HEK293 (cell line): ENCODE measurements at regions not wholly inside any gene's neighbourhood (a gene's known extent, or its start where the extent isn't known, plus 50 kb on each side); places are given as distances from the start of the nearest gene placed in this dataset.

Source experiments
- CTCF ChIA-PET: fragments of 350-600 bp; formaldehyde crosslinking; extraction: SDS; loops from one replicate; lab custom pipeline; 2021; ENCODE audit warnings: antibody characterized with exemption; lab: Yijun Ruan, JAX
- POLR2A ChIA-PET: fragments of 300-600 bp; formaldehyde crosslinking; extraction: SDS; loops from one replicate; lab custom pipeline; 2020; ENCODE audit warnings: antibody characterized with exemption, inconsistent platforms; lab: Yijun Ruan, JAX
- H3K27ac ChIP-seq: fragments of 200-500 bp; sonication (Bioruptor generic); 2 replicates; pipeline ENCODE4 v1.5.1; 2014; ENCODE audit warnings: low read depth, low read length, control low read depth, inconsistent platforms; ENCODE audit errors: extremely low read depth
- H3K36me3 ChIP-seq, 2 experiments: fragments of 200-500 bp in 1 of 2; sonication (Bioruptor generic) in 1 of 2; 1 replicate in 1 of 2; 2 replicates in 1 of 2; pipeline ENCODE4 v1.5.1; 2014 to 2017; ENCODE audit warnings: inconsistent platforms in 2 of 2, low read length in 2 of 2; ENCODE audit not compliant: control insufficient read depth in 2 of 2, insufficient read depth in 1 of 2
- H3K4me1 ChIP-seq: fragments of 200-500 bp; sonication (Bioruptor generic); 2 replicates; pipeline ENCODE4 v1.5.1; 2014; ENCODE audit warnings: mild to moderate bottlenecking, low read length, inconsistent platforms; ENCODE audit not compliant: control insufficient read depth, insufficient read depth
- H3K4me3 ChIP-seq: 2 replicates; pipeline ENCODE4 v1.5.1; 2011; ENCODE audit warnings: low read depth, mild to moderate bottlenecking, control low read depth, low read length, moderate library complexity
- H3K9me3 ChIP-seq: fragments of 200-500 bp; sonication (Bioruptor generic); 2 replicates; pipeline ENCODE4 v1.5.1; 2014; ENCODE audit warnings: low read depth, low read length, inconsistent platforms; ENCODE audit not compliant: control insufficient read depth, insufficient read depth
- GLIS2 ChIP-seq: fragments of 450-650 bp; formaldehyde crosslinking; IDR thresholded peaks from 2 replicates; pipeline ENCODE4 v1.5.1; 2016; ENCODE audit warnings: missing biosample characterization, missing genetic modification characterization
- HOXC10 ChIP-seq: sonication (generic); formaldehyde crosslinking; IDR thresholded peaks from 2 replicates; pipeline ENCODE4 v1.8.1; 2023; ENCODE audit warnings: mild to moderate bottlenecking, missing genetic modification reagents
- MEIS1 ChIP-seq: sonication (generic); formaldehyde crosslinking; IDR thresholded peaks from 2 replicates; pipeline ENCODE4 v1.8.1; 2022; ENCODE audit warnings: missing genetic modification reagents, mild to moderate bottlenecking, borderline replicate concordance
- SETDB1 ChIP-seq: IDR thresholded peaks from one replicate; pipeline ENCODE4 v1.6.1; 2017; ENCODE audit warnings: mild to moderate bottlenecking, low read length, moderate library complexity, mixed read lengths; ENCODE audit not compliant: insufficient read length
- ZFP37 ChIP-seq: fragments of 450-650 bp; formaldehyde crosslinking; IDR thresholded peaks from 2 replicates; pipeline ENCODE4 v1.5.1; 2016; ENCODE audit warnings: missing biosample characterization, missing genetic modification characterization
- ZNF121 ChIP-seq: fragments of 450-650 bp; formaldehyde crosslinking; IDR thresholded peaks from 2 replicates; pipeline ENCODE4 v1.5.1; 2016; ENCODE audit warnings: missing biosample characterization, missing genetic modification characterization
- ZNF175 ChIP-seq: fragments of 450-650 bp; formaldehyde crosslinking; IDR thresholded peaks from 2 replicates; pipeline ENCODE4 v1.5.1; 2016; ENCODE audit warnings: missing biosample characterization, missing genetic modification characterization
- ZNF221 ChIP-seq: fragments of 450-650 bp; formaldehyde crosslinking; IDR thresholded peaks from 2 replicates; pipeline ENCODE4 v1.5.1; 2017; ENCODE audit warnings: missing biosample characterization, missing genetic modification characterization, borderline replicate concordance
- ZNF248 ChIP-seq: fragments of 450-650 bp; formaldehyde crosslinking; IDR thresholded peaks from 2 replicates; pipeline ENCODE4 v1.5.1; 2017; ENCODE audit warnings: missing biosample characterization, missing genetic modification characterization
- ZNF274 ChIP-seq, 2 experiments: fragments of 200-500 bp in 1 of 2; fragments of 450-650 bp in 1 of 2; sonication (Bioruptor generic) in 1 of 2; formaldehyde crosslinking in 1 of 2; IDR thresholded peaks; 2 replicates each; pipeline versions ENCODE4 v1.5.1 to v1.6.1; 2014 to 2016; ENCODE audit warnings: borderline replicate concordance in 1 of 2, inconsistent platforms in 1 of 2, low read length in 1 of 2, missing biosample characterization in 1 of 2, missing genetic modification characterization in 1 of 2
- ZNF391 ChIP-seq: fragments of 450-650 bp; formaldehyde crosslinking; IDR thresholded peaks from 2 replicates; pipeline ENCODE4 v1.5.1; 2016; ENCODE audit warnings: low read depth, missing biosample characterization, missing genetic modification characterization, borderline replicate concordance
- ZNF558 ChIP-seq: fragments of 450-650 bp; formaldehyde crosslinking; IDR thresholded peaks from 2 replicates; pipeline ENCODE4 v1.5.1; 2016; ENCODE audit warnings: missing biosample characterization, missing genetic modification characterization
- ZNF596 ChIP-seq: fragments of 450-650 bp; IDR thresholded peaks from 2 replicates; pipeline ENCODE4 v1.5.0; 2018; ENCODE audit warnings: missing biosample characterization, mild to moderate bottlenecking, missing genetic modification characterization, moderate library complexity
- ZNF600 ChIP-seq: fragments of 450-650 bp; formaldehyde crosslinking; IDR thresholded peaks from 2 replicates; pipeline ENCODE4 v1.5.1; 2016; ENCODE audit warnings: missing biosample characterization, missing genetic modification characterization
- ZNF701 ChIP-seq: fragments of 450-650 bp; formaldehyde crosslinking; IDR thresholded peaks from 2 replicates; pipeline ENCODE4 v1.5.1; 2016; ENCODE audit warnings: missing biosample characterization, missing genetic modification characterization
- ZNF777 ChIP-seq: fragments of 450-650 bp; formaldehyde crosslinking; IDR thresholded peaks from 2 replicates; pipeline ENCODE4 v1.5.1; 2017; ENCODE audit warnings: missing biosample characterization, missing genetic modification characterization, borderline replicate concordance
- ZNF830 ChIP-seq: fragments of 450-650 bp; IDR thresholded peaks from 2 replicates; pipeline ENCODE4 v1.5.0; 2018; ENCODE audit warnings: missing biosample characterization, missing genetic modification characterization, low read depth, mild to moderate bottlenecking, moderate library complexity
- ZSCAN16 ChIP-seq: fragments of 450-650 bp; formaldehyde crosslinking; IDR thresholded peaks from 2 replicates; pipeline ENCODE4 v1.5.1; 2016; ENCODE audit warnings: missing biosample characterization, missing genetic modification characterization
- TF ChIP-seq, protein P1 (sequence below): fragments of 450-650 bp; formaldehyde crosslinking; IDR thresholded peaks from 2 replicates; pipeline ENCODE4 v1.5.1; 2016; ENCODE audit warnings: missing biosample characterization, missing genetic modification characterization
- TF ChIP-seq, protein P2 (sequence below): fragments of 450-650 bp; formaldehyde crosslinking; IDR thresholded peaks from 2 replicates; pipeline ENCODE4 v1.5.1; 2016; ENCODE audit warnings: missing biosample characterization, missing genetic modification characterization
- TF ChIP-seq, protein P3 (sequence below): fragments of 450-650 bp; formaldehyde crosslinking; IDR thresholded peaks from 2 replicates; pipeline ENCODE4 v1.5.1; 2017; ENCODE audit warnings: missing biosample characterization, missing genetic modification characterization
- TF ChIP-seq, protein P4 (sequence below): fragments of 450-650 bp; formaldehyde crosslinking; conservative IDR thresholded peaks from 2 replicates; pipeline ENCODE4 v1.5.1; 2016; ENCODE audit warnings: low read depth, missing biosample characterization, missing genetic modification characterization
- TF ChIP-seq, protein P5 (sequence below): fragments of 450-650 bp; IDR thresholded peaks from 2 replicates; pipeline ENCODE4 v1.5.1; 2018; ENCODE audit warnings: missing biosample characterization, mild to moderate bottlenecking, missing genetic modification characterization
- TF ChIP-seq, protein P6 (sequence below): fragments of 450-650 bp; formaldehyde crosslinking; IDR thresholded peaks from 2 replicates; pipeline ENCODE4 v1.5.1; 2016; ENCODE audit warnings: missing biosample characterization, missing genetic modification characterization

DNA sequence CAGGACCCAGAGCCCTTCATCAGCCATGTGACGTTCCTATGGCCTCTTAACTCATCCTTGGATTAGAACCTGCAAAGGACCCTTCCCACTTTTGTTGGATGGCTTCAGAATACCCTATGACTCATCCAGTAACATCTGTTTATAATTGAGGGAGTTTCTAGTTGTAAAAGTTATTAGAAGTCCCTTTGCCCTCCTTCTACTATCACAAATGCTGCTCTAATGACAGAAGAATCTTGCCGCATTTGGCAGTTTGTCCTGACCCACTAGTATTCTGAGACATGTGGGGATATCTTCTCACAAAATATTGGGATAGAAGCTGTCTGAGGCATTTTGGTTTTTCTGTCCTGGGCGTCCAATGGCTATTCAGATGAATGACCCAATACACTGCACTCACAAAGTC, 251.8 kb upstream of the TMEM72 start:
- no peaks in the 10 kb centered on the region for H3K9me3 ChIP-seq
- no peak overlapping the region for H3K4me3 ChIP-seq
- CTCF ChIA-PET, result no interaction called here
- no peak for TF ChIP-seq ZNF274 (IDR thresholded peaks at IDR 0.05; ENCODE audit: low read length)
- TF ChIP-seq ZNF274 (tag by site-specific recombination; IDR thresholded peaks at IDR 0.05; ENCODE audit: borderline replicate concordance), result no peak
- no peak for TF ChIP-seq ZNF596
- no peak for TF ChIP-seq HOXC10 (CRISPR knock-in tag)
- TF ChIP-seq, protein P1, sequence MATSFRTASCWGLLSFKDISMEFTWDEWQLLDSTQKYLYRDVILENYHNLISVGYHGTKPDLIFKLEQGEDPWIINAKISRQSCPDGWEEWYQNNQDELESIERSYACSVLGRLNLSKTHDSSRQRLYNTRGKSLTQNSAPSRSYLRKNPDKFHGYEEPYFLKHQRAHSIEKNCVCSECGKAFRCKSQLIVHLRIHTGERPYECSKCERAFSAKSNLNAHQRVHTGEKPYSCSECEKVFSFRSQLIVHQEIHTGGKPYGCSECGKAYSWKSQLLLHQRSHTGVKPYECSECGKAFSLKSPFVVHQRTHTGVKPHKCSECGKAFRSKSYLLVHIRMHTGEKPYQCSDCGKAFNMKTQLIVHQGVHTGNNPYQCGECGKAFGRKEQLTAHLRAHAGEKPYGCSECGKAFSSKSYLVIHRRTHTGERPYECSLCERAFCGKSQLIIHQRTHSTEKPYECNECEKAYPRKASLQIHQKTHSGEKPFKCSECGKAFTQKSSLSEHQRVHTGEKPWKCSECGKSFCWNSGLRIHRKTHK (tag by site-specific recombination), result no peak
- no peak for TF ChIP-seq ZNF221 (tag by site-specific recombination)
- TF ChIP-seq ZNF121, result no peak
- TF ChIP-seq GLIS2 (tag by site-specific recombination), result no peak
- TF ChIP-seq, protein P2, sequence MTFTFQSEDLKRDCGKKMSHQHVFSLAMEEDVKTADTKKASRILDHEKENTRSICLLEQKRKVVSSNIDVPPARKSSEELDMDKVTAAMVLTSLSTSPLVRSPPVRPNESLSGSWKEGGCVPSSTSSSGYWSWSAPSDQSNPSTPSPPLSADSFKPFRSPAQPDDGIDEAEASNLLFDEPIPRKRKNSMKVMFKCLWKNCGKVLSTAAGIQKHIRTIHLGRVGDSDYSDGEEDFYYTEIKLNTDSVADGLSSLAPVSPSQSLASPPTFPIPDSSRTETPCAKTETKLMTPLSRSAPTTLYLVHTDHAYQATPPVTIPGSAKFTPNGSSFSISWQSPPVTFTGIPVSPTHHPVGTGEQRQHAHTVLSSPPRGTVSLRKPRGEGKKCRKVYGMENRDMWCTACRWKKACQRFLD (tag by site-specific recombination), result no peak
- no peak for TF ChIP-seq ZNF777 (tag by site-specific recombination)
- TF ChIP-seq ZSCAN16 (tag by site-specific recombination), result no peak
- no peak for TF ChIP-seq MEIS1
- POLR2A ChIA-PET, result no interaction called here
- no peaks in the 10 kb centered on the region for H3K36me3 ChIP-seq
- H3K27ac ChIP-seq, result no peak overlapping the region
- no peaks in the 10 kb centered on the region for H3K4me1 ChIP-seq

DNA sequence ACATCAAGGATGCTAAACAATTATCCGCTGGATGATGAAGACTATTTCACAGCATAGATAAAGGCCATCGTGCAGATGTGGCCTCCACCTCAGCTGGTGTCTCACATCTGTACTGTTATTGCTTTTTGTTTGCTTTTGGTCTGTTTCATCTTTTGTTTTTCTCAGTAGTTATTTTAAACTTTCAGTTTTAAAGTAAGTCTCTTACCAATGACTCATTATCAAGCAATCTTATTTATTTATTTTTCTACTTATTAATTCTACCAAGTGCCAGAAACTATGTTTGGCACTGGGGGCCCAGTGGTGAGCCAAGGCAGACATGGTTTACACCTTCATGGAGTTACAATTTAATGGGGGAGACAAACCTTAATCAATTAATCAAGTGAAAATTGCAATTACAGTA, 250.9 kb upstream of the TMEM72 start:
- no peaks in the 10 kb centered on the region for H3K9me3 ChIP-seq
- no peaks in the 10 kb centered on the region for H3K4me1 ChIP-seq
- H3K4me3 ChIP-seq, result no peak overlapping the region
- ChIA-PET POLR2A (no interaction called here), CTCF (no interaction called here)
- no peaks in the 10 kb centered on the region for H3K36me3 ChIP-seq
- no peak overlapping the region for H3K27ac ChIP-seq
- TF ChIP-seq, protein P3, sequence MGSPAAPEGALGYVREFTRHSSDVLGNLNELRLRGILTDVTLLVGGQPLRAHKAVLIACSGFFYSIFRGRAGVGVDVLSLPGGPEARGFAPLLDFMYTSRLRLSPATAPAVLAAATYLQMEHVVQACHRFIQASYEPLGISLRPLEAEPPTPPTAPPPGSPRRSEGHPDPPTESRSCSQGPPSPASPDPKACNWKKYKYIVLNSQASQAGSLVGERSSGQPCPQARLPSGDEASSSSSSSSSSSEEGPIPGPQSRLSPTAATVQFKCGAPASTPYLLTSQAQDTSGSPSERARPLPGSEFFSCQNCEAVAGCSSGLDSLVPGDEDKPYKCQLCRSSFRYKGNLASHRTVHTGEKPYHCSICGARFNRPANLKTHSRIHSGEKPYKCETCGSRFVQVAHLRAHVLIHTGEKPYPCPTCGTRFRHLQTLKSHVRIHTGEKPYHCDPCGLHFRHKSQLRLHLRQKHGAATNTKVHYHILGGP (tag by site-specific recombination), result no peak
- TF ChIP-seq ZNF391 (tag by site-specific recombination) (no peak), ZNF701 (tag by site-specific recombination) (no peak), ZFP37 (no peak), ZNF830 (no peak), ZNF175 (tag by site-specific recombination) (no peak), ZNF600 (tag by site-specific recombination) (no peak), ZNF558 (tag by site-specific recombination) (no peak), SETDB1 (no peak), ZNF596 (no peak), ZNF248 (tag by site-specific recombination) (no peak)
- TF ChIP-seq, protein P4, sequence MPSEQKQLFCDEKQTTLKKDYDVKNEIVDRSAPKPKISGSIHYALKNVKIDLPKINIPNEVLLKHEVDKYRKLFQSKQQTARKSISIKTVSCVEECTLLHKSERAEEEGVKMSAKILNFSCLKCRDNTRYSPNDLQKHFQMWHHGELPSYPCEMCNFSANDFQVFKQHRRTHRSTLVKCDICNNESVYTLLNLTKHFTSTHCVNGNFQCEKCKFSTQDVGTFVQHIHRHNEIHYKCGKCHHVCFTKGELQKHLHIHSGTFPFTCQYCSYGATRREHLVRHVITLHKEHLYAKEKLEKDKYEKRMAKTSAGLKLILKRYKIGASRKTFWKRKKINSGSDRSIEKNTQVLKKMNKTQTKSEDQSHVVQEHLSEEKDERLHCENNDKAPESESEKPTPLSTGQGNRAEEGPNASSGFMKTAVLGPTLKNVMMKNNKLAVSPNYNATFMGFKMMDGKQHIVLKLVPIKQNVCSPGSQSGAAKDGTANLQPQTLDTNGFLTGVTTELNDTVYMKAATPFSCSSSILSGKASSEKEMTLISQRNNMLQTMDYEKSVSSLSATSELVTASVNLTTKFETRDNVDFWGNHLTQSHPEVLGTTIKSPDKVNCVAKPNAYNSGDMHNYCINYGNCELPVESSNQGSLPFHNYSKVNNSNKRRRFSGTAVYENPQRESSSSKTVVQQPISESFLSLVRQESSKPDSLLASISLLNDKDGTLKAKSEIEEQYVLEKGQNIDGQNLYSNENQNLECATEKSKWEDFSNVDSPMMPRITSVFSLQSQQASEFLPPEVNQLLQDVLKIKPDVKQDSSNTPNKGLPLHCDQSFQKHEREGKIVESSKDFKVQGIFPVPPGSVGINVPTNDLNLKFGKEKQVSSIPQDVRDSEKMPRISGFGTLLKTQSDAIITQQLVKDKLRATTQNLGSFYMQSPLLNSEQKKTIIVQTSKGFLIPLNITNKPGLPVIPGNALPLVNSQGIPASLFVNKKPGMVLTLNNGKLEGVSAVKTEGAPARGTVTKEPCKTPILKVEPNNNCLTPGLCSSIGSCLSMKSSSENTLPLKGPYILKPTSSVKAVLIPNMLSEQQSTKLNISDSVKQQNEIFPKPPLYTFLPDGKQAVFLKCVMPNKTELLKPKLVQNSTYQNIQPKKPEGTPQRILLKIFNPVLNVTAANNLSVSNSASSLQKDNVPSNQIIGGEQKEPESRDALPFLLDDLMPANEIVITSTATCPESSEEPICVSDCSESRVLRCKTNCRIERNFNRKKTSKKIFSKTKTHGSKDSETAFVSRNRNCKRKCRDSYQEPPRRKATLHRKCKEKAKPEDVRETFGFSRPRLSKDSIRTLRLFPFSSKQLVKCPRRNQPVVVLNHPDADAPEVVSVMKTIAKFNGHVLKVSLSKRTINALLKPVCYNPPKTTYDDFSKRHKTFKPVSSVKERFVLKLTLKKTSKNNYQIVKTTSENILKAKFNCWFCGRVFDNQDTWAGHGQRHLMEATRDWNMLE (tag by site-specific recombination), result no peak
- TF ChIP-seq, protein P5, sequence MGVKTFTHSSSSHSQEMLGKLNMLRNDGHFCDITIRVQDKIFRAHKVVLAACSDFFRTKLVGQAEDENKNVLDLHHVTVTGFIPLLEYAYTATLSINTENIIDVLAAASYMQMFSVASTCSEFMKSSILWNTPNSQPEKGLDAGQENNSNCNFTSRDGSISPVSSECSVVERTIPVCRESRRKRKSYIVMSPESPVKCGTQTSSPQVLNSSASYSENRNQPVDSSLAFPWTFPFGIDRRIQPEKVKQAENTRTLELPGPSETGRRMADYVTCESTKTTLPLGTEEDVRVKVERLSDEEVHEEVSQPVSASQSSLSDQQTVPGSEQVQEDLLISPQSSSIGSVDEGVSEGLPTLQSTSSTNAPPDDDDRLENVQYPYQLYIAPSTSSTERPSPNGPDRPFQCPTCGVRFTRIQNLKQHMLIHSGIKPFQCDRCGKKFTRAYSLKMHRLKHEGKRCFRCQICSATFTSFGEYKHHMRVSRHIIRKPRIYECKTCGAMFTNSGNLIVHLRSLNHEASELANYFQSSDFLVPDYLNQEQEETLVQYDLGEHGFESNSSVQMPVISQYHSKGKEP (tag by site-specific recombination), result no peak
- TF ChIP-seq, protein P6, sequence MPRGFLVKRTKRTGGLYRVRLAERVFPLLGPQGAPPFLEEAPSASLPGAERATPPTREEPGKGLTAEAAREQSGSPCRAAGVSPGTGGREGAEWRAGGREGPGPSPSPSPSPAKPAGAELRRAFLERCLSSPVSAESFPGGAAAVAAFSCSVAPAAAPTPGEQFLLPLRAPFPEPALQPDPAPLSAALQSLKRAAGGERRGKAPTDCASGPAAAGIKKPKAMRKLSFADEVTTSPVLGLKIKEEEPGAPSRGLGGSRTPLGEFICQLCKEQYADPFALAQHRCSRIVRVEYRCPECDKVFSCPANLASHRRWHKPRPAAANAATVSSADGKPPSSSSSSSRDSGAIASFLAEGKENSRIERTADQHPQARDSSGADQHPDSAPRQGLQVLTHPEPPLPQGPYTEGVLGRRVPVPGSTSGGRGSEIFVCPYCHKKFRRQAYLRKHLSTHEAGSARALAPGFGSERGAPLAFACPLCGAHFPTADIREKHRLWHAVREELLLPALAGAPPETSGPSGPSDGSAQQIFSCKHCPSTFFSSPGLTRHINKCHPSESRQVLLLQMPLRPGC, result no peak
